DOHH2 (cell line): ENCODE measurements at regions not wholly inside any gene's neighbourhood (a gene's known extent, or its start where the extent isn't known, plus 50 kb on each side); places are given as distances from the start of the nearest gene placed in this dataset.

Source experiments
- EZH2phosphoT487 ChIP-seq: fragments of 200-600 bp; sonication (generic); IDR thresholded peaks from 2 replicates; pipeline ENCODE4 v1.6.1; 2017; ENCODE audit warnings: borderline replicate concordance, mild to moderate bottlenecking, antibody characterized with exemption, low read length, moderate library complexity, mixed read lengths
- TF ChIP-seq, protein P1 (sequence below): fragments of 200-600 bp; sonication (generic); IDR thresholded peaks from one replicate; pipeline ENCODE4 v1.5.1; 2014; ENCODE audit warnings: antibody characterized with exemption, mild to moderate bottlenecking, low read depth, low read length; ENCODE audit not compliant: poor library complexity, severe bottlenecking

DNA sequence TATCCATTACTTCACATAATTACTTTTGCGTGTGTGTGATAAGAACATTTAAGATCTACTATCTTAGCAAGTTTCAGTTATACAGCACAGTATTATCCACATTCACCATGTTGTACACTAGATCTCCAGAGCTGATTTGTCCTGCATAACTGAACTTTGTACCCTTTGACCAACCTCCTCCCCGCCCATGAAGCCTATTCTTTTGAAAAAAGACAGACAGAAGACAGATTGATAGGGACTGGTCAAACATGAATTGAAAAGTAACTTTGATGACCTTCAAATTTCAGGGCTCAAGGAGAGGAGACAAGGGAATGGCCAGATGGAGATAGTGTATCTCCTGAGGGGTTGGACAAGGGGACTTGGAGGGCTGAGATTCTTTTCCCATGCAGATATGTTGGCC is 96.3 kb downstream of the CMC2 start:
- TF ChIP-seq, protein P1, sequence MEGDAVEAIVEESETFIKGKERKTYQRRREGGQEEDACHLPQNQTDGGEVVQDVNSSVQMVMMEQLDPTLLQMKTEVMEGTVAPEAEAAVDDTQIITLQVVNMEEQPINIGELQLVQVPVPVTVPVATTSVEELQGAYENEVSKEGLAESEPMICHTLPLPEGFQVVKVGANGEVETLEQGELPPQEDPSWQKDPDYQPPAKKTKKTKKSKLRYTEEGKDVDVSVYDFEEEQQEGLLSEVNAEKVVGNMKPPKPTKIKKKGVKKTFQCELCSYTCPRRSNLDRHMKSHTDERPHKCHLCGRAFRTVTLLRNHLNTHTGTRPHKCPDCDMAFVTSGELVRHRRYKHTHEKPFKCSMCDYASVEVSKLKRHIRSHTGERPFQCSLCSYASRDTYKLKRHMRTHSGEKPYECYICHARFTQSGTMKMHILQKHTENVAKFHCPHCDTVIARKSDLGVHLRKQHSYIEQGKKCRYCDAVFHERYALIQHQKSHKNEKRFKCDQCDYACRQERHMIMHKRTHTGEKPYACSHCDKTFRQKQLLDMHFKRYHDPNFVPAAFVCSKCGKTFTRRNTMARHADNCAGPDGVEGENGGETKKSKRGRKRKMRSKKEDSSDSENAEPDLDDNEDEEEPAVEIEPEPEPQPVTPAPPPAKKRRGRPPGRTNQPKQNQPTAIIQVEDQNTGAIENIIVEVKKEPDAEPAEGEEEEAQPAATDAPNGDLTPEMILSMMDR = no peak
- TF ChIP-seq EZH2phosphoT487 = no peak
